Lung (tissue), 11 donors: ENCODE measurements at regions not wholly inside any gene's neighbourhood (a gene's known extent, or its start where the extent isn't known, plus 50 kb on each side); places are given as distances from the start of the nearest gene placed in this dataset.

Experiments
- ATAC-seq: fragments of 200-7000 bp; cut with Tn5 transposase; one replicate; pipeline ENCODE4 v1.9.1; 2020; ENCODE audit warnings: moderate number of reproducible peaks; ENCODE audit not compliant: insufficient read depth, low FRiP score
- DNase-seq, 3 donors: peaks; one replicate each; pipeline ENCODE4 v3.0.0-alpha.2; 2013 to 2017
- H3K27ac ChIP-seq, 2 donors: one replicate each; pipeline ENCODE4 v1.5.1; 2013; ENCODE audit warnings: mild to moderate bottlenecking in 2 of 2, moderate library complexity in 2 of 2, control low read depth in 1 of 2, inconsistent platforms in 1 of 2, low read depth in 1 of 2, low read length in 1 of 2
- H3K27me3 ChIP-seq, 3 donors: one replicate each; pipeline ENCODE4 v1.5.1; 2013; ENCODE audit warnings: low read length in 2 of 3; ENCODE audit not compliant: control insufficient read depth in 3 of 3, insufficient read depth in 3 of 3
- H3K36me3 ChIP-seq, 4 donors: one replicate each; pipeline ENCODE4 v1.5.1; 2013; ENCODE audit warnings: low read length in 4 of 4, mild to moderate bottlenecking in 1 of 4, moderate library complexity in 1 of 4; ENCODE audit not compliant: control insufficient read depth in 4 of 4, insufficient read depth in 4 of 4
- H3K4me1 ChIP-seq, 5 donors: one replicate each; pipeline ENCODE4 v1.5.1; 2013; ENCODE audit warnings: low read length in 5 of 5, mild to moderate bottlenecking in 2 of 5, moderate library complexity in 1 of 5; ENCODE audit not compliant: control insufficient read depth in 5 of 5, insufficient read depth in 5 of 5
- H3K4me3 ChIP-seq: one replicate; pipeline ENCODE4 v1.5.1; 2013; ENCODE audit warnings: mild to moderate bottlenecking, control low read depth, moderate library complexity
- H3K9ac ChIP-seq, 2 donors: one replicate each; pipeline ENCODE4 v1.5.1; 2013; ENCODE audit warnings: low read length in 2 of 2, control low read depth in 1 of 2; ENCODE audit not compliant: insufficient read depth in 1 of 2
- H3K9me3 ChIP-seq, 4 donors: one replicate each; pipeline ENCODE4 v1.5.1; 2013; ENCODE audit warnings: low read length in 3 of 4, mild to moderate bottlenecking in 1 of 4, moderate library complexity in 1 of 4; ENCODE audit not compliant: control insufficient read depth in 4 of 4, insufficient read depth in 3 of 4
- CTCF ChIP-seq: IDR thresholded peaks from 2 replicates; pipeline ENCODE4 v1.5.1; 2012; ENCODE audit warnings: mild to moderate bottlenecking; ENCODE audit errors: control extremely low read depth, extremely low read depth
- WGBS, 2 donors: extraction: QIAGEN DNeasy Blood & Tissue Kit; methylation state at CpG; one replicate each; pipeline ENCODE4 v1.1.7; 2013; 5-methylcytosine and 5-hydroxymethylcytosine counted together
- donor health status: control.
- donor health status: control.
- donor health status: Bipolar disorder and iron deficiency.
- donor health status: healthy.
- donor health status: DM: yes; HTN: yes; CAD: no.

- H3K4me3 ChIP-seq = no peak overlapping the region
- TF ChIP-seq CTCF = no peak
- H3K27ac ChIP-seq = no peak overlapping the region
- H3K9me3 ChIP-seq = peaks cover 0 to 4% (median 0%) of the 10 kb centered on the region in 4 donors
- WGBS, 2 donors = 90 to 95% methylated on average over 18 to 22 of the region's 22 CpGs
- no peaks in the 10 kb centered on the region for H3K4me1 ChIP-seq
- H3K36me3 ChIP-seq = no peaks in the 10 kb centered on the region
- H3K27me3 ChIP-seq = no peaks in the 10 kb centered on the region
- DNase-seq (no peak), ATAC-seq (no peak)
- no peak overlapping the region for H3K9ac ChIP-seq
These were observed 332.4 kb upstream of the MAGEB18 start for GRCh38 chrX:25805744-25806143.

GRCh38 chrX:25807022-25807421 is 331.1 kb upstream of the MAGEB18 start:
- no peak for TF ChIP-seq CTCF
- H3K9me3 ChIP-seq = peaks cover 0 to 4% (median 0%) of the 10 kb centered on the region in 4 donors

GRCh38 chrX:25810202-25810601 is 327.9 kb upstream of the MAGEB18 start:
- no peaks in the 10 kb centered on the region for H3K36me3 ChIP-seq
- H3K4me1 ChIP-seq = no peaks in the 10 kb centered on the region
- ATAC-seq (no peak), DNase-seq (peak in 2 of 3 donors; percentile 15 to 23)
- 56 to 60% methylated on average over 1 of the region's 1 CpG for WGBS, 2 donors
- no peak overlapping the region for H3K9ac ChIP-seq
- no peak for TF ChIP-seq CTCF
- H3K27ac ChIP-seq = no peak overlapping the region
- H3K27me3 ChIP-seq = no peaks in the 10 kb centered on the region
- peaks cover 0 to 4% (median 0%) of the 10 kb centered on the region in 4 donors for H3K9me3 ChIP-seq
- H3K4me3 ChIP-seq = no peak overlapping the region

More at GRCh38 chrX:25807022-25807421, 331.1 kb upstream of the MAGEB18 start:
- no peak overlapping the region for H3K9ac ChIP-seq
- WGBS, 2 donors = 41 to 66% methylated on average over 2 of the region's 2 CpGs
- no peaks in the 10 kb centered on the region for H3K4me1 ChIP-seq
- no peaks in the 10 kb centered on the region for H3K27me3 ChIP-seq
- H3K4me3 ChIP-seq = no peak overlapping the region
- DNase-seq = no peak
- no peak overlapping the region for H3K27ac ChIP-seq
- no peaks in the 10 kb centered on the region for H3K36me3 ChIP-seq
- no peak for ATAC-seq

- Histone ChIP-seq H3K9ac (no peak overlapping the region), H3K4me3 (no peak overlapping the region), H3K4me1 (no peaks in the 10 kb centered on the region), H3K27me3 (no peaks in the 10 kb centered on the region), H3K9me3 (no peaks in the 10 kb centered on the region), H3K36me3 (no peaks in the 10 kb centered on the region), H3K27ac (no peak overlapping the region)
- DNase-seq = no peak
- TF ChIP-seq CTCF = no peak
- WGBS, 2 donors = 66 to 88% methylated on average over 3 of the region's 3 CpGs
- ATAC-seq = no peak
These were observed 318.3 kb upstream of the MAGEB18 start for GRCh38 chrX:25819879-25820278.
